Fibroblast of lung (primary cell): ENCODE measurements at regions not wholly inside any gene's neighbourhood (a gene's known extent, or its start where the extent isn't known, plus 50 kb on each side); places are given as distances from the start of the nearest gene placed in this dataset.

Source experiments
- DNase-seq, 2 donors: peaks; one replicate each; pipeline versions ENCODE4 v3.0.0 to v3.0.0-alpha.2; 2010; ENCODE audit warnings: low read depth in 2 of 2
- H2AFZ ChIP-seq: 2 replicates; pipeline ENCODE4 v1.5.1; 2012; ENCODE audit warnings: low read length, control low read depth, inconsistent platforms
- H3K27ac ChIP-seq: 2 replicates; pipeline ENCODE4 v1.5.1; 2011; ENCODE audit warnings: low read length, control low read depth; ENCODE audit not compliant: insufficient read depth
- H3K27me3 ChIP-seq: 2 replicates; pipeline ENCODE4 v1.5.1; 2011; ENCODE audit warnings: mild to moderate bottlenecking, low read length; ENCODE audit not compliant: control insufficient read depth, insufficient read depth
- H3K36me3 ChIP-seq: 2 replicates; pipeline ENCODE4 v1.5.1; 2011; ENCODE audit warnings: low read length; ENCODE audit not compliant: control insufficient read depth, insufficient read depth
- H3K4me1 ChIP-seq: 2 replicates; pipeline ENCODE4 v1.5.1; 2011; ENCODE audit warnings: low read length; ENCODE audit not compliant: control insufficient read depth, insufficient read depth; ENCODE audit errors: extremely low read depth
- H3K4me2 ChIP-seq: 2 replicates; pipeline ENCODE4 v1.5.1; 2011; ENCODE audit warnings: low read length, control low read depth; ENCODE audit not compliant: insufficient read depth; ENCODE audit errors: extremely low read depth
- H3K4me3 ChIP-seq, 4 experiments: fragments of 200-600 bp in 1 of 4; sonication (generic) in 1 of 4; replicated peaks in 1 of 4; 2 replicates each; pipeline ENCODE4 v1.5.1; 2011 to 2016; ENCODE audit warnings: low read length in 4 of 4, low read depth in 3 of 4, mild to moderate bottlenecking in 3 of 4, control low read depth in 2 of 4, inconsistent platforms in 1 of 4, mixed read lengths in 1 of 4; ENCODE audit not compliant: insufficient read depth in 1 of 4; ENCODE audit errors: control extremely low read depth in 1 of 4
- H3K79me2 ChIP-seq: 2 replicates; pipeline ENCODE4 v1.5.1; 2012; ENCODE audit warnings: mild to moderate bottlenecking, low read length, inconsistent platforms; ENCODE audit not compliant: control insufficient read depth, insufficient read depth
- H3K9ac ChIP-seq: 2 replicates; pipeline ENCODE4 v1.5.1; 2011; ENCODE audit warnings: mild to moderate bottlenecking, low read length, control low read depth; ENCODE audit not compliant: insufficient read depth
- H3K9me3 ChIP-seq: 2 replicates; pipeline ENCODE4 v1.5.1; 2012; ENCODE audit warnings: low read depth, low read length; ENCODE audit not compliant: control insufficient read depth, insufficient read depth
- H4K20me1 ChIP-seq: 2 replicates; pipeline ENCODE4 v1.5.1; 2011; ENCODE audit warnings: low read length; ENCODE audit not compliant: control insufficient read depth, insufficient read depth; ENCODE audit errors: extremely low read depth
- CTCF ChIP-seq, 2 donors: IDR thresholded peaks in 1 of 2; conservative IDR thresholded peaks in 1 of 2; 1 replicate in 1 of 2; 2 replicates in 1 of 2; pipeline ENCODE4 v1.5.1; 2011 to 2012; ENCODE audit warnings: low read length in 2 of 2, control low read depth in 1 of 2, inconsistent platforms in 1 of 2, low read depth in 1 of 2, mild to moderate bottlenecking in 1 of 2
- EZH2 ChIP-seq: IDR thresholded peaks from 2 replicates; pipeline ENCODE4 v1.5.1; 2012; ENCODE audit warnings: low read length, control low read depth, mild to moderate bottlenecking; ENCODE audit errors: missing control alignments

DNA sequence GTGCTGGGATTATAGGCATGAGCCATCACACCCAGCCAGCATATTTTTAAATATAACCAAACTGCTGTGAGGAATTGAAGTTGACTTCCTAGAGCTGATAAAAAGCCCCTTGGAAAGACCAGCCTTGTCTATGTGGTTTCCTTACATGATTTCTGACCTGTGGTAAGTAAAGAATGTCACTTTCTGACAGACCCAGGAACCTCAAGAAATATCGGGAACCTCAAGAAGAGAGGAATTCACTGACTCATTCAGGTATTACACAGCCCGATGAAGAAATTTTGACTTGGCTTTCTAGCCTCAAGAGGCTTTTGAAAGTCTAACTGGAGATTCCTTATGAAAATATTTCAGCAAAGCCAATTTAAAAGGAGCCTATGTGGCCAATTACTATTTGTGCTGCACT is 71.8 kb downstream of the FOXF2 start:
- no peaks in the 10 kb centered on the region for H4K20me1 ChIP-seq

GRCh38 chr6:1461736-1462135 is 72.4 kb downstream of the FOXF2 start:
- H3K9me3 ChIP-seq = no peaks in the 10 kb centered on the region
- H3K79me2 ChIP-seq = no peaks in the 10 kb centered on the region
- H3K4me2 ChIP-seq = no peak overlapping the region
- TF ChIP-seq CTCF (conservative IDR thresholded peaks at IDR 0.05 in 1 of 2, IDR thresholded peaks at IDR 0.05 in 1 of 2; ENCODE audit: low read depth in 1 of 2, low read length in 2 of 2) (no peak), EZH2 (no peak)
- H3K9ac ChIP-seq = no peak overlapping the region
- no peak overlapping the region for H3K27ac ChIP-seq
- no peak for DNase-seq
- no peaks in the 10 kb centered on the region for H3K4me1 ChIP-seq
- no peaks in the 10 kb centered on the region for H3K27me3 ChIP-seq
- H2AFZ ChIP-seq = no peak overlapping the region
- H4K20me1 ChIP-seq = no peaks in the 10 kb centered on the region
- H3K36me3 ChIP-seq = no peaks in the 10 kb centered on the region
- no peak overlapping the region for H3K4me3 ChIP-seq

More for the DNA sequence above, 71.8 kb downstream of the FOXF2 start:
- H3K36me3 ChIP-seq = no peaks in the 10 kb centered on the region
- no peaks in the 10 kb centered on the region for H3K79me2 ChIP-seq
- TF ChIP-seq CTCF (conservative IDR thresholded peaks at IDR 0.05 in 1 of 2, IDR thresholded peaks at IDR 0.05 in 1 of 2; ENCODE audit: low read depth in 1 of 2, low read length in 2 of 2) (no peak), EZH2 (no peak)
- no peaks in the 10 kb centered on the region for H3K4me1 ChIP-seq
- no peak overlapping the region for H3K9ac ChIP-seq
- no peak overlapping the region for H3K4me2 ChIP-seq
- H3K27me3 ChIP-seq = no peaks in the 10 kb centered on the region
- H3K27ac ChIP-seq = no peak overlapping the region
- no peaks in the 10 kb centered on the region for H3K9me3 ChIP-seq
- H3K4me3 ChIP-seq = no peak overlapping the region
- DNase-seq = peak; percentile 24 to 95
- no peak overlapping the region for H2AFZ ChIP-seq

- no peaks in the 10 kb centered on the region for H4K20me1 ChIP-seq
- no peaks in the 10 kb centered on the region for H3K79me2 ChIP-seq
- H3K9me3 ChIP-seq = no peaks in the 10 kb centered on the region
- no peak for DNase-seq
- no peak overlapping the region for H3K27ac ChIP-seq
- H3K36me3 ChIP-seq = no peaks in the 10 kb centered on the region
- H3K9ac ChIP-seq = no peak overlapping the region
- no peak overlapping the region for H3K4me2 ChIP-seq
- no peaks in the 10 kb centered on the region for H3K27me3 ChIP-seq
- H3K4me1 ChIP-seq = no peaks in the 10 kb centered on the region
- H2AFZ ChIP-seq = no peak overlapping the region
- TF ChIP-seq CTCF (conservative IDR thresholded peaks at IDR 0.05 in 1 of 2, IDR thresholded peaks at IDR 0.05 in 1 of 2; ENCODE audit: low read depth in 1 of 2, low read length in 2 of 2) = no peak
- TF ChIP-seq EZH2 = no peak
- H3K4me3 ChIP-seq = no peak overlapping the region
Measured at GRCh38 chr6:1463275-1463674, 73.9 kb downstream of the FOXF2 start.
